ENCODE measurements at regions not wholly inside any gene's neighbourhood (a gene's known extent, or its start where the extent isn't known, plus 50 kb on each side); places are given as distances from the start of the nearest gene placed in this dataset.

- TF ChIP-seq POLR2AphosphoS5 (IDR thresholded peaks at IDR 0.05) = no peak
- TF ChIP-seq POLR2A (IDR thresholded peaks at IDR 0.05) = no peak
Measured at GRCh38 chr20:51163996-51164600, 141.2 kb upstream of the KCNG1 start.
